ENCODE measurements at regions not wholly inside any gene's neighbourhood (a gene's known extent, or its start where the extent isn't known, plus 50 kb on each side); places are given as distances from the start of the nearest gene placed in this dataset.

DNA sequence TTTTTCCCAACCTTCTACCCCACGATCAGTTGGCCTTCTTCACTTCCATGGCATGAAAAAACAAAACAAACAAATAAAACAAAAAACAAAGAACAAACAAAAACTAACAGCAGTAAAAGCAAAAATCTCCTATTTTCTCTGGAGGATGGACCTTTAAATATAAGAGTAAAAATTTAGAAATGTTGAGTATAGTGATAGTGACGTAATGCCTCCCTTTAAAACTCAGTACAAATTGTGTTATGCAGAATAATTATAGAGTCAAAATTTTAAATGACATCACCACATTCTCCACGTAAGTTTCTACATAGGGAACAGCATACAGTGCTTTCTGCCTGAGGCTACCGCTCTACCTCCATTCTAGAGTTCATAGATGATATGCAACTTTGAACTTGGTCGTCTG lies 2156.4 kb downstream of the PCDH7 start:
- DNase-seq (ENCODE audit: extremely low spot score, unreplicated experiment) = no peak
- Mint-ChIP-seq H3K27ac (ENCODE audit: unreplicated experiment) (no peak overlapping the region), H3K4me3 (ENCODE audit: unreplicated experiment) (no peak overlapping the region), H3K36me3 (ENCODE audit: unreplicated experiment) (no peaks in the 10 kb centered on the region), H3K27me3 (ENCODE audit: unreplicated experiment) (no peaks in the 10 kb centered on the region), H3K9me3 (ENCODE audit: unreplicated experiment) (no peaks in the 10 kb centered on the region), H3K4me1 (ENCODE audit: unreplicated experiment) (peaks cover 3% of the 10 kb centered on the region)
- TF ChIP-seq, protein P1, sequence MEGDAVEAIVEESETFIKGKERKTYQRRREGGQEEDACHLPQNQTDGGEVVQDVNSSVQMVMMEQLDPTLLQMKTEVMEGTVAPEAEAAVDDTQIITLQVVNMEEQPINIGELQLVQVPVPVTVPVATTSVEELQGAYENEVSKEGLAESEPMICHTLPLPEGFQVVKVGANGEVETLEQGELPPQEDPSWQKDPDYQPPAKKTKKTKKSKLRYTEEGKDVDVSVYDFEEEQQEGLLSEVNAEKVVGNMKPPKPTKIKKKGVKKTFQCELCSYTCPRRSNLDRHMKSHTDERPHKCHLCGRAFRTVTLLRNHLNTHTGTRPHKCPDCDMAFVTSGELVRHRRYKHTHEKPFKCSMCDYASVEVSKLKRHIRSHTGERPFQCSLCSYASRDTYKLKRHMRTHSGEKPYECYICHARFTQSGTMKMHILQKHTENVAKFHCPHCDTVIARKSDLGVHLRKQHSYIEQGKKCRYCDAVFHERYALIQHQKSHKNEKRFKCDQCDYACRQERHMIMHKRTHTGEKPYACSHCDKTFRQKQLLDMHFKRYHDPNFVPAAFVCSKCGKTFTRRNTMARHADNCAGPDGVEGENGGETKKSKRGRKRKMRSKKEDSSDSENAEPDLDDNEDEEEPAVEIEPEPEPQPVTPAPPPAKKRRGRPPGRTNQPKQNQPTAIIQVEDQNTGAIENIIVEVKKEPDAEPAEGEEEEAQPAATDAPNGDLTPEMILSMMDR (IDR thresholded peaks at IDR 0.05) = no peak

DNA sequence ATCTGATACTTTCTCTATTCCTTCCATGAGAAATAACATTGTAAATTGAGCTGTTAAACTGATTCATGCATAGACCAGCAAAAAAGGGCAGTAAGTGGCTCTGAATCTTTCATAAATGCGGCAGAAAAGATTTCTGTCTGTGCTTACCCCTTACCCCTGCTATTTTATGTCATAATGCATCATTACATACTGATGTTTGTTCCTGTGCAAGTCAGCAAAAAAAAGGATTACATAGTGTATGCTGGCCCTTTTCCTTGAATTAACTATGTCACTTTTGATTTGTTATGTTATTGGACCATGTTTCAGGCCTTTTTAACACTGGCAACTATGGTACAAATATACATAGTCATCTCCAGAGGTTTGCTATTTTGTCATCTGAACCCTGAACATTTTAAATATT lies 2159.7 kb downstream of the PCDH7 start:
- Mint-ChIP-seq H3K27ac (ENCODE audit: unreplicated experiment) (no peak overlapping the region), H3K4me1 (ENCODE audit: unreplicated experiment) (peaks cover 14% of the 10 kb centered on the region), H3K4me3 (ENCODE audit: unreplicated experiment) (no peak overlapping the region), H3K9me3 (ENCODE audit: unreplicated experiment) (peaks cover 5% of the 10 kb centered on the region), H3K36me3 (ENCODE audit: unreplicated experiment) (no peaks in the 10 kb centered on the region), H3K27me3 (ENCODE audit: unreplicated experiment) (no peaks in the 10 kb centered on the region)
- no peak for DNase-seq (ENCODE audit: extremely low spot score, unreplicated experiment)
- TF ChIP-seq, protein P1 (IDR thresholded peaks at IDR 0.05) = no peak

- H3K27me3 Mint-ChIP-seq (ENCODE audit: unreplicated experiment) = no peaks in the 10 kb centered on the region
- DNase-seq (ENCODE audit: extremely low spot score, unreplicated experiment) = no peak
- no peak overlapping the region for H3K27ac Mint-ChIP-seq (ENCODE audit: unreplicated experiment)
- no peak overlapping the region for H3K4me3 Mint-ChIP-seq (ENCODE audit: unreplicated experiment)
- peaks cover 17% of the 10 kb centered on the region for H3K4me1 Mint-ChIP-seq (ENCODE audit: unreplicated experiment)
- TF ChIP-seq, protein P1 (IDR thresholded peaks at IDR 0.05) = no peak
- peaks cover 5% of the 10 kb centered on the region for H3K9me3 Mint-ChIP-seq (ENCODE audit: unreplicated experiment)
- no peaks in the 10 kb centered on the region for H3K36me3 Mint-ChIP-seq (ENCODE audit: unreplicated experiment)
Observed at GRCh38 chr4:32884198-32884597, 2164.0 kb downstream of the PCDH7 start.

DNA sequence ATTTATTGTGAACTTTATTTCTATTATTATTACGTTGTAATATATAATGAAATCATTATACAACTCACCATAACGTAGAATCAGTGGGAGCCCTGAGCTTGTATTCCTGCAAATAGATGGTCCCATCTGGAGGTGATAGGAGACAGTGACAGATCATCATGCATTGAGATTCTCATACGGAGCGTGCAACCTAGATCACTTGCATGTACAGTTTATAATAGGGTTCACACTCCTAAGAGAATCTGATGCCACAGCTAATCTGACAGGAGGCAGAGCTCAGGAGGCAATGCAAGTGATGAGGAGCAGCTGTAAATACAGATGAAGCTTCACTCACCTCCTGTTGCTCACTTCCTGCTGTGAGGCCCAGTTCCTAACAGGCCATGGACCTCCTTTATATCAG lies 2170.2 kb downstream of the PCDH7 start:
- H3K27ac Mint-ChIP-seq (ENCODE audit: unreplicated experiment) = no peak overlapping the region
- H3K4me3 Mint-ChIP-seq (ENCODE audit: unreplicated experiment) = no peak overlapping the region
- TF ChIP-seq, protein P1 (IDR thresholded peaks at IDR 0.05) = no peak
- no peaks in the 10 kb centered on the region for H3K36me3 Mint-ChIP-seq (ENCODE audit: unreplicated experiment)
- H3K27me3 Mint-ChIP-seq (ENCODE audit: unreplicated experiment) = no peaks in the 10 kb centered on the region
- H3K9me3 Mint-ChIP-seq (ENCODE audit: unreplicated experiment) = no peaks in the 10 kb centered on the region
- H3K4me1 Mint-ChIP-seq (ENCODE audit: unreplicated experiment) = peaks cover 3% of the 10 kb centered on the region
- DNase-seq (ENCODE audit: extremely low spot score, unreplicated experiment) = no peak

GRCh38 chr4:32909053-32909452 lies 2188.9 kb downstream of the PCDH7 start:
- Mint-ChIP-seq H3K27ac (ENCODE audit: unreplicated experiment) (peak overlapping the region; percentile 28), H3K27me3 (ENCODE audit: unreplicated experiment) (no peaks in the 10 kb centered on the region), H3K36me3 (ENCODE audit: unreplicated experiment) (peaks cover 3% of the 10 kb centered on the region), H3K9me3 (ENCODE audit: unreplicated experiment) (peaks cover 38% of the 10 kb centered on the region), H3K4me1 (ENCODE audit: unreplicated experiment) (peaks cover 9% of the 10 kb centered on the region), H3K4me3 (ENCODE audit: unreplicated experiment) (no peak overlapping the region)
- DNase-seq (ENCODE audit: extremely low spot score, unreplicated experiment) = no peak
- TF ChIP-seq, protein P1 (IDR thresholded peaks at IDR 0.05) = no peak
